GM21515 (cell line): ENCODE measurements at regions not wholly inside any gene's neighbourhood (a gene's known extent, or its start where the extent isn't known, plus 50 kb on each side); places are given as distances from the start of the nearest gene placed in this dataset.
A peak's percentile ranks its signal among the peaks of the same experiment; 100 is the strongest.
"Not testable (repeated sequence)": the region's sequence is repeated elsewhere in the genome, so short reads cannot be mapped to it uniquely, and the experiment has no call there.

Source experiments
- ATAC-seq: cut with Tn5 transposase; IDR thresholded peaks from one replicate; pipeline ENCODE4 v1.9.1; 2021; ENCODE audit not compliant: unreplicated experiment

GRCh38 chr13:66237411-66238062 lies 992.6 kb downstream of the PCDH9 start:
- no peak for ATAC-seq

GRCh38 chr13:66234159-66234558 lies 996.0 kb downstream of the PCDH9 start:
- ATAC-seq = no peak

- not testable (repeated sequence) for ATAC-seq
Observed at GRCh38 chr13:66231958-66232357, 998.2 kb downstream of the PCDH9 start.

- ATAC-seq = no peak
Observed at GRCh38 chr13:66225072-66225471, 1005.1 kb downstream of the PCDH9 start.

- ATAC-seq = no peak
Observed at GRCh38 chr13:66224663-66225062, 1005.5 kb downstream of the PCDH9 start.

- peak; percentile 49 for ATAC-seq
Observed at GRCh38 chr13:66222926-66223325, 1007.2 kb downstream of the PCDH9 start.

- no peak for ATAC-seq
Observed at GRCh38 chr13:66222127-66222526, 1008.0 kb downstream of the PCDH9 start.

GRCh38 chr13:66219506-66219905 lies 1010.6 kb downstream of the PCDH9 start:
- ATAC-seq = no peak

GRCh38 chr13:66218583-66218982 lies 1011.6 kb downstream of the PCDH9 start:
- ATAC-seq = no peak

GRCh38 chr13:66216728-66217127 lies 1013.4 kb downstream of the PCDH9 start:
- ATAC-seq = no peak

GRCh38 chr13:66214467-66214866 lies 1015.7 kb downstream of the PCDH9 start:
- ATAC-seq = no peak

- peak; percentile 57 for ATAC-seq
Observed at GRCh38 chr13:66212511-66212910, 1017.6 kb downstream of the PCDH9 start.

- ATAC-seq = no peak
Observed at GRCh38 chr13:66210677-66211076, 1019.5 kb downstream of the PCDH9 start.

- no peak for ATAC-seq
Observed at GRCh38 chr13:66208589-66208988, 1021.5 kb downstream of the PCDH9 start.

- ATAC-seq = no peak
Observed at GRCh38 chr13:66207610-66208009, 1022.5 kb downstream of the PCDH9 start.

- no peak for ATAC-seq
Observed at GRCh38 chr13:66205807-66206206, 1024.3 kb downstream of the PCDH9 start.

GRCh38 chr13:66200555-66200954 lies 1029.6 kb downstream of the PCDH9 start:
- ATAC-seq = no peak

- ATAC-seq = no peak
Observed at GRCh38 chr13:66195238-66195637, 1034.9 kb downstream of the PCDH9 start.

GRCh38 chr13:66189986-66190385 lies 1040.2 kb downstream of the PCDH9 start:
- no peak for ATAC-seq

GRCh38 chr13:66180836-66181235 lies 1049.3 kb downstream of the PCDH9 start:
- no peak for ATAC-seq

GRCh38 chr13:66171920-66172319 lies 1058.2 kb downstream of the PCDH9 start:
- ATAC-seq = no peak

GRCh38 chr13:66162470-66162869 lies 1067.7 kb downstream of the PCDH9 start:
- no peak for ATAC-seq

- no peak for ATAC-seq
Observed at GRCh38 chr13:66159511-66159910, 1070.6 kb downstream of the PCDH9 start.
